ENCODE measurements at regions not wholly inside any gene's neighbourhood (a gene's known extent, or its start where the extent isn't known, plus 50 kb on each side); places are given as distances from the start of the nearest gene placed in this dataset.
A peak's percentile ranks its signal among the peaks of the same experiment; 100 is the strongest.
"Not testable (repeated sequence)": the region's sequence is repeated elsewhere in the genome, so short reads cannot be mapped to it uniquely, and the experiment has no call there.

DNA sequence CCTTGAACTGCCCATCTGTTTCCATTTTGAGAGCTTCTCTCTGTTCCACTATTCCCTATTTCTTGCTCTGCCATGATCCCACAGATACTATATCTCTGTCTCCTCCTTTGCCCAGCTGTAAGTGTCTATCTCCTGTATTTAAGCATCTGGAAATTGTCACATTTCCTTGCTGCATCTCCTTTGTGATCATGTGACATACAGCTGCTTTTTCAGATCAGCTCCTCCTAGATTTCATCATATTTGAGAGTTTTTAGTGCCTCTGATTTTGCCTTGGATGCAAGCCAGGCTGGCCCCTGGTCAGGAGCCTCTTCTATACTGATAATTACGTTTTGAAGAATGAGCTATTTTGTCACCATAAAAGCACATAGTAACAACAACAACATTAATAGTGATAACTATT, 131.7 kb upstream of the TNP1 start:
- Histone ChIP-seq H3K9ac (ENCODE audit: low read depth in 1 of 3, low read length in 3 of 3) (no peak overlapping the region), H3K4me3 (ENCODE audit: low read length in 3 of 3) (no peak overlapping the region), H3K27ac (ENCODE audit: low read depth, low read length) (no peak overlapping the region), H3K27me3 (ENCODE audit: control insufficient read depth in 3 of 3, insufficient read depth in 3 of 3, low read length in 3 of 3) (no peaks in the 10 kb centered on the region), H3K4me1 (ENCODE audit: control insufficient read depth in 3 of 3, insufficient read depth in 3 of 3, low read length in 3 of 3) (peaks cover 4 to 12% (median 6%) of the 10 kb centered on the region in 3 donors), H3K36me3 (ENCODE audit: control insufficient read depth in 3 of 3, insufficient read depth in 3 of 3, low read length in 3 of 3) (no peaks in the 10 kb centered on the region), H3K9me3 (ENCODE audit: control insufficient read depth in 3 of 3, low read length in 3 of 3) (no peaks in the 10 kb centered on the region)

DNA sequence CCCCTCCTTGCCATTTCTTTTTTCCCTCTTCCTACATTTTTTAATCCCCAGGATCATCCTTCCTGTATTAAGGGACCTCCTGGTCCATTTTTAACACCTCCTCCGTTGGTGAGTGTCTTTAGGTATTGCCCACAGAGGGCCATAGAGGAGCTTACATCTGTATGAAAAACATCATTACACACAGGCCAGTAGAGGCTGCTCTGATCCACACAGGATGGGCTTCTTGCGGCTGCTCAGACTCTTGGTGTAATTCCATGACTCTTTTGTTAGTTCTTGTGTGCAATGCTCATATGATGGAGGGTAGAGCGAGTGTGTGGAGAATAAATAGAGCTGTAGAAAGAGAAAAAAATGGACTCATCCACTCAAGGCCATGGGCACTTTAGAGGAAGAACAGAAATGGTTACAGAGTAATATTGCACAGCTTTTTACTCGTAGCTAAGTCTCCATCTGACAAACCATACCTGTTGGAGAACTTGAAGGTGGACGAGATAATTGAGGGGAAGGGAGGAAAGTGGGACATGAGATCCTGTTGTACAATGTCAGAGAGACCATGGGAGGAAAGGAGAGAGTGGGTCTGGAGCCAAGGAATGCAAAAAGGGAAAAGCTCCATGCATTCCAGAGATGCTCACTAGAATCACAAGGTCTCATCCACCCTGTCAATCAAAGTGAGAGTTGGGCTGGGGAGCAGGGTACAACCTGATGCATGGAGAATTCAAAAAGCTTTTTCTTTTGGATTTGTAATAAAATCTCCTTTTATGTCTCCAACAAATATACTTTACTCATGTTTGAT, 129.7 kb upstream of the TNP1 start:
- Histone ChIP-seq H3K27ac (ENCODE audit: low read depth, low read length) (no peak overlapping the region), H3K27me3 (ENCODE audit: control insufficient read depth in 3 of 3, insufficient read depth in 3 of 3, low read length in 3 of 3) (no peaks in the 10 kb centered on the region), H3K36me3 (ENCODE audit: control insufficient read depth in 3 of 3, insufficient read depth in 3 of 3, low read length in 3 of 3) (no peaks in the 10 kb centered on the region), H3K4me3 (ENCODE audit: low read length in 3 of 3) (no peak overlapping the region), H3K4me1 (ENCODE audit: control insufficient read depth in 3 of 3, insufficient read depth in 3 of 3, low read length in 3 of 3) (peaks cover 4 to 12% (median 6%) of the 10 kb centered on the region in 3 donors), H3K9me3 (ENCODE audit: control insufficient read depth in 3 of 3, low read length in 3 of 3) (no peaks in the 10 kb centered on the region), H3K9ac (ENCODE audit: low read depth in 1 of 3, low read length in 3 of 3) (no peak overlapping the region)

DNA sequence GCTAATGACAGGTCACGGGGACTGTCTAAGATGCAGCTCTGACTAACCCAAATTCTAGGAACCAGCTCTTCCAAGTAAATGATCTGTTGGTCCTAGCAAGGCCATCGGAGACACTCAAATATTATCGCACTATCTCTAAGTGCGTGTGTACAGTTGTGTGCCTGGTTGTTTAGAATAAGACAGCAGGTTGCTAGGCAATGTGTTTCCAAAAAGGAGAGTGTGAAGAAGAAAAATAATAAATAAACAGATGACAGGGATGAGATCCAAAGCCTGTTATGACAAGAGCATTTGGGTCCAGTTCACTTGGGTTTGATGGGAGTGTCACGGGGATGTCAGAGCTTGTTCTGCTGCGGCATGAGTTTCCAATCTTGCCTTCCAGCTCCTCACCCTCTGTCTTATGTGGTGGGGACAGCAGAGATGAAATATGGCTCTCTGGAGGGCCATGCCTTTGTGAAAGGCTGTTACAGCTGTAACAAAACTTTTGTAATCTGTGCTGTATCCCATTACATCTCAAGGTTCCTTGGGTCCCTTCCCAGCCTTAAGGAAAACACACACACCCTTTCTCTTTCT, 127.5 kb upstream of the TNP1 start:
- Histone ChIP-seq H3K27ac (ENCODE audit: low read depth, low read length) (peak overlapping the region; percentile 45), H3K36me3 (ENCODE audit: control insufficient read depth in 3 of 3, insufficient read depth in 3 of 3, low read length in 3 of 3) (no peaks in the 10 kb centered on the region), H3K27me3 (ENCODE audit: control insufficient read depth in 3 of 3, insufficient read depth in 3 of 3, low read length in 3 of 3) (no peaks in the 10 kb centered on the region), H3K4me3 (ENCODE audit: low read length in 3 of 3) (no peak overlapping the region), H3K9me3 (ENCODE audit: control insufficient read depth in 3 of 3, low read length in 3 of 3) (no peaks in the 10 kb centered on the region), H3K4me1 (ENCODE audit: control insufficient read depth in 3 of 3, insufficient read depth in 3 of 3, low read length in 3 of 3) (peaks cover 2 to 6% (median 3%) of the 10 kb centered on the region in 3 donors), H3K9ac (ENCODE audit: low read depth in 1 of 3, low read length in 3 of 3) (no peak overlapping the region)

DNA sequence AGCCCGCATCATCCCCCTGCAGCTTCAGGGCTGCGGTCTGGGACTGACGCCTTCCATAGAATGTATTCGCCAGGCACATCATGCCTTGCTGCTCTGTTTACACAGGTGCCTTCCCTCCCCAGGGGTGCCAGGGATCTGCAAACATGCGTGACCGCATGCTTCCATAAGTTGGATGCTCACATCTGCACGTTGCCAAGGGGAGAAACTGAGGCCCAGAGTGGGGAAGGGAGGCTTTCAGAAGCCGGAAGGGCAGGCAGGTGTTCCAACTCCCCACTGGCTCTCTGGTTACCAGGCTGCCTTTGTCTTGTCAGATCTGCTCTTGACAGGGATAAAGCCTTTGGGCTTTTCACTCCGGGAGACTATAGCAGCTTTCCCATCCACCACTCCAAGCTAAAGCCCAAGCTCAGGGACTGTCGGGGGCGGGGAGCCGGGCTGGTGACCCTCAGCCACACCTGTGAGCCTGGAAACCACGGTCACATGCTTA, 125.8 kb upstream of the TNP1 start:
- Histone ChIP-seq H3K9me3 (ENCODE audit: control insufficient read depth in 3 of 3, low read length in 3 of 3) (no peaks in the 10 kb centered on the region), H3K36me3 (ENCODE audit: control insufficient read depth in 3 of 3, insufficient read depth in 3 of 3, low read length in 3 of 3) (no peaks in the 10 kb centered on the region), H3K27me3 (ENCODE audit: control insufficient read depth in 3 of 3, insufficient read depth in 3 of 3, low read length in 3 of 3) (no peaks in the 10 kb centered on the region), H3K4me1 (ENCODE audit: control insufficient read depth in 3 of 3, insufficient read depth in 3 of 3, low read length in 3 of 3) (peaks cover 0 to 6% (median 3%) of the 10 kb centered on the region in 3 donors), H3K9ac (ENCODE audit: low read depth in 1 of 3, low read length in 3 of 3) (no peak overlapping the region), H3K27ac (ENCODE audit: low read depth, low read length) (no peak overlapping the region), H3K4me3 (ENCODE audit: low read length in 3 of 3) (no peak overlapping the region)

- H3K4me1 ChIP-seq (ENCODE audit: control insufficient read depth in 3 of 3, insufficient read depth in 3 of 3, low read length in 3 of 3), result peaks cover 0 to 6% (median 3%) of the 10 kb centered on the region in 3 donors
Observed at GRCh38 chr2:216984937-216985336, 125.1 kb upstream of the TNP1 start.

DNA sequence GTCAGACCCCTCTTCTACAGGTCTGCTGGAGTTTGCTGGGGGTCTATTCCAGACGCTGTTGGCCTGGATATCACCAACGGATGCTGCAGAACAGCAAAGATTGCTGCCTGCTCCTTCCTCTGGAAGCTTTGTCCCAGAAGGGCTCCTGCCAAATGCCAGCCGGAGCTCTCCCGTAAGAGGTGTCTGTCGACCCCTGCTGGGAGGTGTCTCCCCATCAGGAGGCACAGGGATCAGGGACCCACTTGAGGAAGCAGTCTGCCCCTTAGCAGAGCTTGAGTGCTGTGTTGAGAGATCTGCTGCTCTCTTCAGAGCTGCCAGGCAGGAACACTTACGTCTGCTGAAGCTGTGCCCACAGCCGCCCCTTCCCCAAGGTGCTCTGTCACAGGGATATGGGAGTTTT, 122.1 kb upstream of the TNP1 start:
- H3K9ac ChIP-seq (ENCODE audit: low read depth in 1 of 3, low read length in 3 of 3); H3K27ac ChIP-seq (ENCODE audit: low read depth, low read length); H3K4me3 ChIP-seq (ENCODE audit: low read length in 3 of 3); H3K27me3 ChIP-seq (ENCODE audit: control insufficient read depth in 3 of 3, insufficient read depth in 3 of 3, low read length in 3 of 3); H3K4me1 ChIP-seq (ENCODE audit: control insufficient read depth in 3 of 3, insufficient read depth in 3 of 3, low read length in 3 of 3); H3K9me3 ChIP-seq (ENCODE audit: control insufficient read depth in 3 of 3, low read length in 3 of 3); H3K36me3 ChIP-seq (ENCODE audit: control insufficient read depth in 3 of 3, insufficient read depth in 3 of 3, low read length in 3 of 3): not testable (repeated sequence)

More at GRCh38 chr2:216984937-216985336, 125.1 kb upstream of the TNP1 start:
- no peak overlapping the region for H3K27ac ChIP-seq (ENCODE audit: low read depth, low read length)
- H3K9me3 ChIP-seq (ENCODE audit: control insufficient read depth in 3 of 3, low read length in 3 of 3), result no peaks in the 10 kb centered on the region
- no peak overlapping the region for H3K9ac ChIP-seq (ENCODE audit: low read depth in 1 of 3, low read length in 3 of 3)
- H3K36me3 ChIP-seq (ENCODE audit: control insufficient read depth in 3 of 3, insufficient read depth in 3 of 3, low read length in 3 of 3), result no peaks in the 10 kb centered on the region
- no peak overlapping the region for H3K4me3 ChIP-seq (ENCODE audit: low read length in 3 of 3)
- H3K27me3 ChIP-seq (ENCODE audit: control insufficient read depth in 3 of 3, insufficient read depth in 3 of 3, low read length in 3 of 3), result no peaks in the 10 kb centered on the region

GRCh38 chr2:216980510-216980909, 120.6 kb upstream of the TNP1 start:
- H3K36me3 ChIP-seq (ENCODE audit: control insufficient read depth in 3 of 3, insufficient read depth in 3 of 3, low read length in 3 of 3); H3K27ac ChIP-seq (ENCODE audit: low read depth, low read length); H3K9me3 ChIP-seq (ENCODE audit: control insufficient read depth in 3 of 3, low read length in 3 of 3); H3K4me3 ChIP-seq (ENCODE audit: low read length in 3 of 3); H3K9ac ChIP-seq (ENCODE audit: low read depth in 1 of 3, low read length in 3 of 3); H3K27me3 ChIP-seq (ENCODE audit: control insufficient read depth in 3 of 3, insufficient read depth in 3 of 3, low read length in 3 of 3); H3K4me1 ChIP-seq (ENCODE audit: control insufficient read depth in 3 of 3, insufficient read depth in 3 of 3, low read length in 3 of 3): not testable (repeated sequence)

DNA sequence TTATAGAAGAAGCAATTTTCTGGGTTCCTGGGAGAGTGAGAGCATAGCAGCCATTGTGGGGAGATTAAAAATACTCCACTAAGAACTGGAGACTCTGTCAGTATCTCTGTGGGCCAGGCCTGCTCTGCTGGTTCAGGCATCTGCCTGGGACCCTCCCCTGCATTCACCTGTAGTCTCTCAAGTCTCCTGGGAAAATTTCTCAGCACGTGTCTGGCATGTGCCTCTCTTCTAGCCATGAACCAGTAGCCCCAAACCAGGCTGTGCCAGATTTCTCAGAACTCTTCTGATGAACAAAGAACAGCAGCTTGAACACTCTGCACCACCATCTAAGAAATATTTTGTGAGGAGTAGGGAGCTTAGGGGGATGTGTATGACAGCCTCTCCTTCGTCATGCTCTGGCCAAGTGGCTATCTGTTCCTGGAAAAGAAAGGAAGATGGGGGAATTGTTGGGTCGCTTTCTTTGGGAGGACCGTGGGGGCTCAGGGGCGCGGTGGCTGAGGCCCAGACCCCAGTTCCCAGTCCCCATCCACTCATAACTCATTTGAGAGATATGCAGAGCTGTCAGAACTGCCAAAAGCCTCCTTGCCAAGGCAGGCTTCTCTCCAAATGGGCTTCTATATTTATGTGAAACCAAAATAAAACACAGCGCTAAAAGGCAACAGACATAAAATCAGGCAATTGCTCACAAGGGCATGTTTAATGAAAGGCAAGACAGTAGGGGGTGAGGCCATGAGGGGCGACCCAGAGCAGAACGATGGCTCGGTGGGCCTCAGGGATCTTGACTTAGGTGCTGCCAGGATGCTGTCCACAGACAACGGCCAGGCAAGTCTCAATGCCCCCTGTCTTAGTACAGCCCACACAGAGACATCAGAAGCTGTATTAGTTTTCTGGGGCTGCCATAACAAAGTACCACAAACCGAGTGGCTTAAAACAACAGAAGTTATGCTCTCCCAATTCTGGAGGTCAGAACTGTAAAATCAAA, 114.7 kb upstream of the TNP1 start:
- H3K4me3 ChIP-seq (ENCODE audit: low read length in 3 of 3), result peak overlapping the region in 1 of 3 donors; percentile 14
- no peaks in the 10 kb centered on the region for H3K27me3 ChIP-seq (ENCODE audit: control insufficient read depth in 3 of 3, insufficient read depth in 3 of 3, low read length in 3 of 3)

DNA sequence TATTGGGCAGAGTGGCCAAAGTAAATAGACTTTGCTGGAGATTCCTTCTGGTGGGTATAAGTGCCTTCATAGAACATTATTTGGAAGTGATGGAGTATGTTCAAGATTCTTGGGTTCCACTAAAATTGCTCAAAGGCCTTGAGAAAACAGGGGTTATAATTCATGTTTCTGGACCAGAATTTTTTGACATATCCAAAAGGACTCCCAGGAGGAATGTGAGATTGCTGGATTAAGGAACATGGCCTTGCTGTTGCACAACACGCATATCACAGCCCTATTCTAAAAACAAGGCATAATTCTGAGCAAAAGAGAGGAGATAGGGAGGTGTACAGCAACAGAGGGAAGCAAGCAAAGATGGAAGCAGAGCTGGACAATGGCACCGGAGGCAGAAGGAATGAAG, 111.7 kb upstream of the TNP1 start:
- Histone ChIP-seq H3K9ac (ENCODE audit: low read depth in 1 of 3, low read length in 3 of 3) (no peak overlapping the region), H3K27me3 (ENCODE audit: control insufficient read depth in 3 of 3, insufficient read depth in 3 of 3, low read length in 3 of 3) (no peaks in the 10 kb centered on the region), H3K9me3 (ENCODE audit: control insufficient read depth in 3 of 3, low read length in 3 of 3) (no peaks in the 10 kb centered on the region), H3K27ac (ENCODE audit: low read depth, low read length) (no peak overlapping the region), H3K36me3 (ENCODE audit: control insufficient read depth in 3 of 3, insufficient read depth in 3 of 3, low read length in 3 of 3) (no peaks in the 10 kb centered on the region), H3K4me1 (ENCODE audit: control insufficient read depth in 3 of 3, insufficient read depth in 3 of 3, low read length in 3 of 3) (peaks cover 15 to 20% (median 18%) of the 10 kb centered on the region in 3 donors), H3K4me3 (ENCODE audit: low read length in 3 of 3) (no peak overlapping the region)

More for the DNA sequence above, 114.7 kb upstream of the TNP1 start:
- no peaks in the 10 kb centered on the region for H3K36me3 ChIP-seq (ENCODE audit: control insufficient read depth in 3 of 3, insufficient read depth in 3 of 3, low read length in 3 of 3)
- H3K9me3 ChIP-seq (ENCODE audit: control insufficient read depth in 3 of 3, low read length in 3 of 3), result no peaks in the 10 kb centered on the region
- peaks cover 15 to 20% (median 18%) of the 10 kb centered on the region in 3 donors for H3K4me1 ChIP-seq (ENCODE audit: control insufficient read depth in 3 of 3, insufficient read depth in 3 of 3, low read length in 3 of 3)
- H3K9ac ChIP-seq (ENCODE audit: low read depth in 1 of 3, low read length in 3 of 3), result no peak overlapping the region
- no peak overlapping the region for H3K27ac ChIP-seq (ENCODE audit: low read depth, low read length)
